ENCODE measurements at regions not wholly inside any gene's neighbourhood (a gene's known extent, or its start where the extent isn't known, plus 50 kb on each side); places are given as distances from the start of the nearest gene placed in this dataset.

GRCh38 chr6:106770663-106771062 lies 141.3 kb downstream of the QRSL1 start:
- no peaks in the 10 kb centered on the region for H3K36me3 ChIP-seq
- no peaks in the 10 kb centered on the region for H3K27me3 ChIP-seq
- H3K9me3 ChIP-seq = no peaks in the 10 kb centered on the region
- peaks cover 14% of the 10 kb centered on the region for H3K4me1 ChIP-seq
- DNase-seq (ENCODE audit: extremely low spot score in 2 of 2) = no peak
- intact Hi-C loops (cut with DNase I) = no loop called here
- no peak overlapping the region for H3K4me3 ChIP-seq
- H3K27ac ChIP-seq = no peak overlapping the region
- TF ChIP-seq POLR2A (IDR thresholded peaks at IDR 0.05) (no peak), POLR2AphosphoS5 (IDR thresholded peaks at IDR 0.05; ENCODE audit: insufficient read depth in 1 of 2, low read depth in 1 of 2) (no peak), CTCF (IDR thresholded peaks at IDR 0.05) (no peak)

- DNase-seq (ENCODE audit: extremely low spot score in 2 of 2) = no peak
- Histone ChIP-seq H3K27ac (no peak overlapping the region), H3K9me3 (no peaks in the 10 kb centered on the region), H3K36me3 (no peaks in the 10 kb centered on the region), H3K4me3 (no peak overlapping the region), H3K27me3 (no peaks in the 10 kb centered on the region), H3K4me1 (peaks cover 14% of the 10 kb centered on the region)
- intact Hi-C loops (cut with DNase I) = no loop called here
- TF ChIP-seq CTCF (IDR thresholded peaks at IDR 0.05) = no peak
- no peak for TF ChIP-seq POLR2A (IDR thresholded peaks at IDR 0.05)
- no peak for TF ChIP-seq POLR2AphosphoS5 (IDR thresholded peaks at IDR 0.05; ENCODE audit: insufficient read depth in 1 of 2, low read depth in 1 of 2)
Measured at GRCh38 chr6:106770081-106770480, 140.7 kb downstream of the QRSL1 start.

- Histone ChIP-seq H3K27ac (no peak overlapping the region), H3K4me1 (no peaks in the 10 kb centered on the region), H3K27me3 (no peaks in the 10 kb centered on the region), H3K4me3 (no peak overlapping the region), H3K9me3 (no peaks in the 10 kb centered on the region), H3K36me3 (no peaks in the 10 kb centered on the region)
- TF ChIP-seq CTCF (IDR thresholded peaks at IDR 0.05) (no peak), POLR2A (IDR thresholded peaks at IDR 0.05) (no peak), POLR2AphosphoS5 (IDR thresholded peaks at IDR 0.05; ENCODE audit: insufficient read depth in 1 of 2, low read depth in 1 of 2) (no peak)
- intact Hi-C loops (cut with DNase I) = no loop called here
- DNase-seq (ENCODE audit: extremely low spot score in 2 of 2) = no peak
Measured at GRCh38 chr6:106767271-106767670, 137.9 kb downstream of the QRSL1 start.

- H3K4me1 ChIP-seq = no peaks in the 10 kb centered on the region
- H3K4me3 ChIP-seq = no peak overlapping the region
- H3K27me3 ChIP-seq = no peaks in the 10 kb centered on the region
- intact Hi-C loops (cut with DNase I) = no loop called here
- H3K27ac ChIP-seq = no peak overlapping the region
- TF ChIP-seq CTCF (IDR thresholded peaks at IDR 0.05) = no peak
- no peak for TF ChIP-seq POLR2A (IDR thresholded peaks at IDR 0.05)
- TF ChIP-seq POLR2AphosphoS5 (IDR thresholded peaks at IDR 0.05; ENCODE audit: insufficient read depth in 1 of 2, low read depth in 1 of 2) = no peak
- no peak for DNase-seq (ENCODE audit: extremely low spot score in 2 of 2)
- no peaks in the 10 kb centered on the region for H3K36me3 ChIP-seq
- H3K9me3 ChIP-seq = no peaks in the 10 kb centered on the region
Measured at GRCh38 chr6:106766201-106766600, 136.8 kb downstream of the QRSL1 start.

GRCh38 chr6:106765496-106765895 lies 136.1 kb downstream of the QRSL1 start:
- Histone ChIP-seq H3K27ac (no peak overlapping the region), H3K4me1 (no peaks in the 10 kb centered on the region), H3K27me3 (no peaks in the 10 kb centered on the region), H3K4me3 (no peak overlapping the region), H3K36me3 (no peaks in the 10 kb centered on the region), H3K9me3 (no peaks in the 10 kb centered on the region)
- no peak for TF ChIP-seq CTCF (IDR thresholded peaks at IDR 0.05)
- no peak for TF ChIP-seq POLR2AphosphoS5 (IDR thresholded peaks at IDR 0.05; ENCODE audit: insufficient read depth in 1 of 2, low read depth in 1 of 2)
- no peak for TF ChIP-seq POLR2A (IDR thresholded peaks at IDR 0.05)
- DNase-seq (ENCODE audit: extremely low spot score in 2 of 2) = no peak
- intact Hi-C loops (cut with DNase I) = no loop called here
